HEK293 (cell line): ENCODE measurements at regions not wholly inside any gene's neighbourhood (a gene's known extent, or its start where the extent isn't known, plus 50 kb on each side); places are given as distances from the start of the nearest gene placed in this dataset.

Experiments
- CTCF ChIA-PET: fragments of 350-600 bp; formaldehyde crosslinking; extraction: SDS; loops from one replicate; lab custom pipeline; 2021; ENCODE audit warnings: antibody characterized with exemption; lab: Yijun Ruan, JAX
- POLR2A ChIA-PET: fragments of 300-600 bp; formaldehyde crosslinking; extraction: SDS; loops from one replicate; lab custom pipeline; 2020; ENCODE audit warnings: antibody characterized with exemption, inconsistent platforms; lab: Yijun Ruan, JAX
- H3K27ac ChIP-seq: fragments of 200-500 bp; sonication (Bioruptor generic); 2 replicates; pipeline ENCODE4 v1.5.1; 2014; ENCODE audit warnings: low read depth, low read length, control low read depth, inconsistent platforms; ENCODE audit errors: extremely low read depth
- H3K36me3 ChIP-seq, 2 experiments: fragments of 200-500 bp in 1 of 2; sonication (Bioruptor generic) in 1 of 2; 1 replicate in 1 of 2; 2 replicates in 1 of 2; pipeline ENCODE4 v1.5.1; 2014 to 2017; ENCODE audit warnings: inconsistent platforms in 2 of 2, low read length in 2 of 2; ENCODE audit not compliant: control insufficient read depth in 2 of 2, insufficient read depth in 1 of 2
- H3K4me1 ChIP-seq: fragments of 200-500 bp; sonication (Bioruptor generic); 2 replicates; pipeline ENCODE4 v1.5.1; 2014; ENCODE audit warnings: mild to moderate bottlenecking, low read length, inconsistent platforms; ENCODE audit not compliant: control insufficient read depth, insufficient read depth
- H3K4me3 ChIP-seq: 2 replicates; pipeline ENCODE4 v1.5.1; 2011; ENCODE audit warnings: low read depth, mild to moderate bottlenecking, control low read depth, low read length, moderate library complexity
- H3K9me3 ChIP-seq: fragments of 200-500 bp; sonication (Bioruptor generic); 2 replicates; pipeline ENCODE4 v1.5.1; 2014; ENCODE audit warnings: low read depth, low read length, inconsistent platforms; ENCODE audit not compliant: control insufficient read depth, insufficient read depth
- IKZF3 ChIP-seq: fragments of 450-650 bp; IDR thresholded peaks from 2 replicates; pipeline ENCODE4 v1.5.0; 2018; ENCODE audit warnings: missing biosample characterization, mild to moderate bottlenecking, missing genetic modification characterization, moderate library complexity
- INSM2 ChIP-seq: fragments of 450-650 bp; formaldehyde crosslinking; IDR thresholded peaks from 2 replicates; pipeline ENCODE4 v1.5.1; 2016; ENCODE audit warnings: missing biosample characterization, missing genetic modification characterization
- KLF7 ChIP-seq: fragments of 450-650 bp; formaldehyde crosslinking; IDR thresholded peaks from 2 replicates; pipeline ENCODE4 v1.5.1; 2016; ENCODE audit warnings: missing biosample characterization, missing genetic modification characterization, borderline replicate concordance
- KLF9 ChIP-seq: fragments of 450-650 bp; formaldehyde crosslinking; IDR thresholded peaks from 2 replicates; pipeline ENCODE4 v1.5.1; 2016; ENCODE audit warnings: missing biosample characterization, missing genetic modification characterization, low read depth
- TRIM28 ChIP-seq: IDR thresholded peaks from 2 replicates; pipeline ENCODE4 v1.6.1; 2011; ENCODE audit warnings: low read length, control low read depth, borderline replicate concordance
- YY1 ChIP-seq: fragments of 450-650 bp; formaldehyde crosslinking; IDR thresholded peaks from 2 replicates; pipeline ENCODE4 v1.5.1; 2018; ENCODE audit warnings: missing biosample characterization, missing genetic modification characterization
- ZEB2 ChIP-seq: fragments of 450-650 bp; formaldehyde crosslinking; IDR thresholded peaks from 2 replicates; pipeline ENCODE4 v1.5.1; 2016; ENCODE audit warnings: missing biosample characterization, missing genetic modification characterization
- ZNF2 ChIP-seq: fragments of 450-650 bp; formaldehyde crosslinking; IDR thresholded peaks from 2 replicates; pipeline ENCODE4 v1.5.1; 2016; ENCODE audit warnings: missing biosample characterization, missing genetic modification characterization
- ZNF202 ChIP-seq: fragments of 450-650 bp; formaldehyde crosslinking; IDR thresholded peaks from 2 replicates; pipeline ENCODE4 v1.5.1; 2016; ENCODE audit warnings: missing biosample characterization, missing genetic modification characterization, borderline replicate concordance
- ZNF239 ChIP-seq: fragments of 450-650 bp; formaldehyde crosslinking; IDR thresholded peaks from 2 replicates; pipeline ENCODE4 v1.5.1; 2016; ENCODE audit warnings: missing biosample characterization, missing genetic modification characterization
- ZNF394 ChIP-seq: fragments of 450-650 bp; formaldehyde crosslinking; IDR thresholded peaks from 2 replicates; pipeline ENCODE4 v1.5.1; 2016; ENCODE audit warnings: missing biosample characterization, missing genetic modification characterization, mild to moderate bottlenecking, moderate library complexity, borderline replicate concordance
- ZNF560 ChIP-seq: fragments of 450-650 bp; formaldehyde crosslinking; IDR thresholded peaks from 2 replicates; pipeline ENCODE4 v1.5.1; 2017; ENCODE audit warnings: missing biosample characterization, missing genetic modification characterization, borderline replicate concordance
- ZNF660 ChIP-seq: fragments of 450-650 bp; IDR thresholded peaks from 2 replicates; pipeline ENCODE4 v1.5.1; 2018; ENCODE audit warnings: missing biosample characterization, mild to moderate bottlenecking, missing genetic modification characterization
- ZSCAN23 ChIP-seq: fragments of 450-650 bp; formaldehyde crosslinking; IDR thresholded peaks from 2 replicates; pipeline ENCODE4 v1.5.1; 2016; ENCODE audit warnings: missing biosample characterization, missing genetic modification characterization
- TF ChIP-seq, protein P1 (sequence below): fragments of 450-650 bp; formaldehyde crosslinking; IDR thresholded peaks from 2 replicates; pipeline ENCODE4 v1.5.1; 2016; ENCODE audit warnings: missing biosample characterization, missing genetic modification characterization, borderline replicate concordance
- TF ChIP-seq, protein P2 (sequence below): fragments of 450-650 bp; formaldehyde crosslinking; IDR thresholded peaks from 2 replicates; pipeline ENCODE4 v1.5.1; 2016; ENCODE audit warnings: missing biosample characterization, missing genetic modification characterization
- TF ChIP-seq, protein P3 (sequence below): fragments of 450-650 bp; formaldehyde crosslinking; IDR thresholded peaks from 2 replicates; pipeline ENCODE4 v1.5.1; 2016; ENCODE audit warnings: missing biosample characterization, missing genetic modification characterization
- TF ChIP-seq, protein P4 (sequence below): fragments of 450-650 bp; formaldehyde crosslinking; IDR thresholded peaks from 2 replicates; pipeline ENCODE4 v1.5.1; 2017; ENCODE audit warnings: missing biosample characterization, missing genetic modification characterization

DNA sequence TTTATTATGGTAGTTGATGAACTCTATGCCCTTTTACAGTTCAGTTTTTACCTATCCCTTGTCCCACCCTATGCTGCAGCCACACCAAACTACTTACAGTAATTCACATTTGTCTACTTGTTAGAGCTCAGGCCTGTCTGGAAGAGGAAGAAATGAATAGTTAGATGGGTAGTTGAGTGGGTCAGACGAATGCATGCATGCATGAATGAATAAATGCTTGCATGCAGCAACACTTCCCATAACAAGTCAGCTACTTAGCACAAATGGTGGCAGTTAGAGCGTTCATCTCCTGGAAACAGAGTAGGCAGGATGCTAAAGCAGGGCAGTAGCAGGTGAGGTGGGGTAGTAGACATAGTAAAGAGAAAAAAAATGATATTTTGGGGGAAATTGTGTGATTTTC is 322.3 kb downstream of the NDFIP2 start (continued):
- TF ChIP-seq INSM2 (tag by site-specific recombination) = no peak
- TF ChIP-seq, protein P1, sequence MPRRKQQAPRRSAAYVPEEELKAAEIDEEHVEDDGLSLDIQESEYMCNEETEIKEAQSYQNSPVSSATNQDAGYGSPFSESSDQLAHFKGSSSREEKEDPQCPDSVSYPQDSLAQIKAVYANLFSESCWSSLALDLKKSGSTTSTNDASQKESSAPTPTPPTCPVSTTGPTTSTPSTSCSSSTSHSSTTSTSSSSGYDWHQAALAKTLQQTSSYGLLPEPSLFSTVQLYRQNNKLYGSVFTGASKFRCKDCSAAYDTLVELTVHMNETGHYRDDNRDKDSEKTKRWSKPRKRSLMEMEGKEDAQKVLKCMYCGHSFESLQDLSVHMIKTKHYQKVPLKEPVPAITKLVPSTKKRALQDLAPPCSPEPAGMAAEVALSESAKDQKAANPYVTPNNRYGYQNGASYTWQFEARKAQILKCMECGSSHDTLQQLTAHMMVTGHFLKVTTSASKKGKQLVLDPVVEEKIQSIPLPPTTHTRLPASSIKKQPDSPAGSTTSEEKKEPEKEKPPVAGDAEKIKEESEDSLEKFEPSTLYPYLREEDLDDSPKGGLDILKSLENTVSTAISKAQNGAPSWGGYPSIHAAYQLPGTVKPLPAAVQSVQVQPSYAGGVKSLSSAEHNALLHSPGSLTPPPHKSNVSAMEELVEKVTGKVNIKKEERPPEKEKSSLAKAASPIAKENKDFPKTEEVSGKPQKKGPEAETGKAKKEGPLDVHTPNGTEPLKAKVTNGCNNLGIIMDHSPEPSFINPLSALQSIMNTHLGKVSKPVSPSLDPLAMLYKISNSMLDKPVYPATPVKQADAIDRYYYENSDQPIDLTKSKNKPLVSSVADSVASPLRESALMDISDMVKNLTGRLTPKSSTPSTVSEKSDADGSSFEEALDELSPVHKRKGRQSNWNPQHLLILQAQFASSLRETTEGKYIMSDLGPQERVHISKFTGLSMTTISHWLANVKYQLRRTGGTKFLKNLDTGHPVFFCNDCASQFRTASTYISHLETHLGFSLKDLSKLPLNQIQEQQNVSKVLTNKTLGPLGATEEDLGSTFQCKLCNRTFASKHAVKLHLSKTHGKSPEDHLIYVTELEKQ = no peak
- TF ChIP-seq ZNF660 = no peak
- TF ChIP-seq, protein P2, sequence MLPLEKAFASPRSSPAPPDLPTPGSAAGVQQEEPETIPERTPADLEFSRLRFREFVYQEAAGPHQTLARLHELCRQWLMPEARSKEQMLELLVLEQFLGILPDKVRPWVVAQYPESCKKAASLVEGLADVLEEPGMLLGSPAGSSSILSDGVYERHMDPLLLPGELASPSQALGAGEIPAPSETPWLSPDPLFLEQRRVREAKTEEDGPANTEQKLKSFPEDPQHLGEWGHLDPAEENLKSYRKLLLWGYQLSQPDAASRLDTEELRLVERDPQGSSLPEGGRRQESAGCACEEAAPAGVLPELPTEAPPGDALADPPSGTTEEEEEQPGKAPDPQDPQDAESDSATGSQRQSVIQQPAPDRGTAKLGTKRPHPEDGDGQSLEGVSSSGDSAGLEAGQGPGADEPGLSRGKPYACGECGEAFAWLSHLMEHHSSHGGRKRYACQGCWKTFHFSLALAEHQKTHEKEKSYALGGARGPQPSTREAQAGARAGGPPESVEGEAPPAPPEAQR (tag by site-specific recombination) = no peak
- no peak for TF ChIP-seq ZNF239 (tag by site-specific recombination)
- no peak for TF ChIP-seq IKZF3
- no peak for TF ChIP-seq TRIM28
- TF ChIP-seq KLF9 (tag by site-specific recombination) = no peak
- no peak for TF ChIP-seq ZEB2 (tag by site-specific recombination)

- Histone ChIP-seq H3K27ac (no peak overlapping the region), H3K36me3 (no peaks in the 10 kb centered on the region), H3K4me3 (no peak overlapping the region), H3K4me1 (no peaks in the 10 kb centered on the region), H3K9me3 (no peaks in the 10 kb centered on the region)
- ChIA-PET CTCF (no interaction called here), POLR2A (no interaction called here)
- TF ChIP-seq ZSCAN23 = no peak
- no peak for TF ChIP-seq YY1
- no peak for TF ChIP-seq ZNF394 (tag by site-specific recombination)
- TF ChIP-seq KLF7 (tag by site-specific recombination) = no peak
- TF ChIP-seq, protein P3, sequence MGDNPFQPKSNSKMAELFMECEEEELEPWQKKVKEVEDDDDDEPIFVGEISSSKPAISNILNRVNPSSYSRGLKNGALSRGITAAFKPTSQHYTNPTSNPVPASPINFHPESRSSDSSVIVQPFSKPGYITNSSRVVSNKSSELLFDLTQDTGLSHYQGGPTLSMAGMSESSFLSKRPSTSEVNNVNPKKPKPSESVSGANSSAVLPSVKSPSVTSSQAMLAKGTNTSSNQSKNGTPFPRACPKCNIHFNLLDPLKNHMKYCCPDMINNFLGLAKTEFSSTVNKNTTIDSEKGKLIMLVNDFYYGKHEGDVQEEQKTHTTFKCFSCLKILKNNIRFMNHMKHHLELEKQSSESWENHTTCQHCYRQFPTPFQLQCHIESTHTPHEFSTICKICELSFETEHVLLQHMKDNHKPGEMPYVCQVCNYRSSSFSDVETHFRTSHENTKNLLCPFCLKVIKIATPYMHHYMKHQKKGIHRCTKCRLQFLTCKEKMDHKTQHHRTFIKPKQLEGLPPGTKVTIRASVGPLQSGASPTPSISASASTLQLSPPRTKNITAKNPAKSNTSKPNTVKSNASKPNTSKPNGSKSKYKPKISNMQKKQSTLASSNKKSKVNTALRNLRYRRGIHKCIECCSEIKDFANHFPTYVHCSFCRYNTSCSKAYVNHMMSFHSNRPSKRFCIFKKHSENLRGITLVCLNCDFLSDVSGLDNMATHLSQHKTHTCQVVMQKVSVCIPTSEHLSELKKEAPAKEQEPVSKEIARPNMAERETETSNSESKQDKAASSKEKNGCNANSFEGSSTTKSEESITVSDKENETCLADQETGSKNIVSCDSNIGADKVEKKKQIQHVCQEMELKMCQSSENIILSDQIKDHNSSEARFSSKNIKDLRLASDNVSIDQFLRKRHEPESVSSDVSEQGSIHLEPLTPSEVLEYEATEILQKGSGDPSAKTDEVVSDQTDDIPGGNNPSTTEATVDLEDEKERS = no peak
- TF ChIP-seq ZNF560 (tag by site-specific recombination) = no peak
- TF ChIP-seq, protein P4, sequence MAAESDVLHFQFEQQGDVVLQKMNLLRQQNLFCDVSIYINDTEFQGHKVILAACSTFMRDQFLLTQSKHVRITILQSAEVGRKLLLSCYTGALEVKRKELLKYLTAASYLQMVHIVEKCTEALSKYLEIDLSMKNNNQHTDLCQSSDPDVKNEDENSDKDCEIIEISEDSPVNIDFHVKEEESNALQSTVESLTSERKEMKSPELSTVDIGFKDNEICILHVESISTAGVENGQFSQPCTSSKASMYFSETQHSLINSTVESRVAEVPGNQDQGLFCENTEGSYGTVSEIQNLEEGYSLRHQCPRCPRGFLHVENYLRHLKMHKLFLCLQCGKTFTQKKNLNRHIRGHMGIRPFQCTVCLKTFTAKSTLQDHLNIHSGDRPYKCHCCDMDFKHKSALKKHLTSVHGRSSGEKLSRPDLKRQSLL (tag by site-specific recombination) = no peak
- no peak for TF ChIP-seq ZNF2 (tag by site-specific recombination)
- TF ChIP-seq ZNF202 = no peak
- TF ChIP-seq TRIM28 = no peak
Measured at GRCh38 chr13:79802389-79803085, 321.6 kb downstream of the NDFIP2 start.
